Kidney epithelial cell (primary cell): ENCODE measurements at regions not wholly inside any gene's neighbourhood (a gene's known extent, or its start where the extent isn't known, plus 50 kb on each side); places are given as distances from the start of the nearest gene placed in this dataset.

Experiments used
- DNase-seq: peaks from one replicate; pipeline ENCODE4 v3.0.0-alpha.2; 2010; ENCODE audit warnings: low read depth
- H3K27me3 ChIP-seq: 2 replicates; pipeline ENCODE4 v1.6.0; 2011; ENCODE audit warnings: low read length; ENCODE audit not compliant: control insufficient read depth, insufficient read depth
- H3K36me3 ChIP-seq: 2 replicates; pipeline ENCODE4 v1.5.1; 2011; ENCODE audit warnings: low read length; ENCODE audit not compliant: control insufficient read depth, insufficient read depth
- H3K4me3 ChIP-seq: 2 replicates; pipeline ENCODE4 v1.5.1; 2011; ENCODE audit warnings: low read depth, mild to moderate bottlenecking, control low read depth, low read length
- CTCF ChIP-seq: IDR thresholded peaks from 2 replicates; pipeline ENCODE4 v1.5.1; 2011; ENCODE audit warnings: mild to moderate bottlenecking, moderate library complexity, low read length, control low read depth, inconsistent platforms; ENCODE audit not compliant: insufficient read depth, poor library complexity, severe bottlenecking

DNA sequence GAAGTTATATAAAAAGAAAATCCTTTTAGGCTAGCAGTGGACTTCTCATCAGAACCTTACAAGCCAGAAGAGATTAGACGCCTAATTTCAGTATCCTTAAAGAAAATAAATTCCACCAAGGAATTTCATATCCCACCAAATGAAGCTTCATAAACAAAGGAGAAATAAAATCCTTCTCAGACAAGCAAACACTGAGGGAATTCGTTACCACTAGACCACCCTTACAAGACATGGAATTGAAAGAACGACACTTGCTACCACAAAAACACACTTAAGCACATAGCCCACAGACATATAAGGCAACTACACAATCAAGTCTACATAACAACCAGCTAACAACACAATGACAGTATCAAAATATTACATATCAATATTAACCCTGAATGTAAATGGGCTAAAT, 299.2 kb downstream of the TOX3 start:
- Histone ChIP-seq H3K27me3 (no peaks in the 10 kb centered on the region), H3K36me3 (no peaks in the 10 kb centered on the region), H3K4me3 (no peak overlapping the region)
- DNase-seq, result no peak
- TF ChIP-seq CTCF, result no peak

- Histone ChIP-seq H3K27me3 (no peaks in the 10 kb centered on the region), H3K36me3 (no peaks in the 10 kb centered on the region), H3K4me3 (no peak overlapping the region)
- TF ChIP-seq CTCF, result no peak
- no peak for DNase-seq
Measured at GRCh38 chr16:52238710-52239109, 308.2 kb downstream of the TOX3 start.

DNA sequence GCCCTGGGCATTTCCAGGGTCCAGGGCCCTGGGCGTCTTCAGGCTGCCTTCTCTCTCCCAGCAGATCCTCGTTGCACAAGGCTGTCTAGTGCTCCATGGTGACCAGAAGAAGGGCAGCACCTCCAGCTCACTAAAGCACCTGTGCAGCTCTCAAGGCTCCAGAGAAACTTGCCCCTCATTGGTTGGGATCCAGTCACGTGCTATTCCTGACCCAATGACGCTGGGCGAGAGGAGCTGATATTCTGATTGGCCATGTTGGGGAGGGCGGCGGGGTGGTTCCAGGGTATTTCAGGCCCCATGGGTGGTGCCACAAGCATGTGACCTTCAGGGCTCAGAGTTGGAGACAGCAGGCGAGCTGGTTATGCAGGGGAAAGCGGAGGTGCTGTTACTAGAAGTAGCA, 309.1 kb downstream of the TOX3 start:
- TF ChIP-seq CTCF, result no peak
- no peaks in the 10 kb centered on the region for H3K27me3 ChIP-seq
- H3K4me3 ChIP-seq, result no peak overlapping the region
- no peaks in the 10 kb centered on the region for H3K36me3 ChIP-seq
- no peak for DNase-seq

- Histone ChIP-seq H3K4me3 (no peak overlapping the region), H3K36me3 (no peaks in the 10 kb centered on the region), H3K27me3 (no peaks in the 10 kb centered on the region)
- no peak for TF ChIP-seq CTCF
- no peak for DNase-seq
Measured at GRCh38 chr16:52235186-52235585, 311.8 kb downstream of the TOX3 start.

GRCh38 chr16:52234626-52235025, 312.3 kb downstream of the TOX3 start:
- TF ChIP-seq CTCF, result no peak
- Histone ChIP-seq H3K4me3 (no peak overlapping the region), H3K36me3 (no peaks in the 10 kb centered on the region), H3K27me3 (no peaks in the 10 kb centered on the region)
- DNase-seq, result no peak

GRCh38 chr16:52229471-52229870, 317.5 kb downstream of the TOX3 start:
- H3K36me3 ChIP-seq, result no peaks in the 10 kb centered on the region
- no peaks in the 10 kb centered on the region for H3K27me3 ChIP-seq
- no peak for TF ChIP-seq CTCF
- no peak for DNase-seq
- no peak overlapping the region for H3K4me3 ChIP-seq
